GM18505 (cell line): ENCODE measurements at regions not wholly inside any gene's neighbourhood (a gene's known extent, or its start where the extent isn't known, plus 50 kb on each side); places are given as distances from the start of the nearest gene placed in this dataset.

ENCODE experiments used
- ATAC-seq: cut with Tn5 transposase; IDR thresholded peaks from one replicate; pipeline ENCODE4 v1.9.1; 2021; ENCODE audit not compliant: unreplicated experiment
- POLR2A ChIP-seq: IDR thresholded peaks from 4 replicates; pipeline ENCODE4 v1.6.1; 2011; ENCODE audit warnings: borderline replicate concordance; ENCODE audit not compliant: insufficient read depth, insufficient read length; ENCODE audit errors: extremely low read depth

DNA sequence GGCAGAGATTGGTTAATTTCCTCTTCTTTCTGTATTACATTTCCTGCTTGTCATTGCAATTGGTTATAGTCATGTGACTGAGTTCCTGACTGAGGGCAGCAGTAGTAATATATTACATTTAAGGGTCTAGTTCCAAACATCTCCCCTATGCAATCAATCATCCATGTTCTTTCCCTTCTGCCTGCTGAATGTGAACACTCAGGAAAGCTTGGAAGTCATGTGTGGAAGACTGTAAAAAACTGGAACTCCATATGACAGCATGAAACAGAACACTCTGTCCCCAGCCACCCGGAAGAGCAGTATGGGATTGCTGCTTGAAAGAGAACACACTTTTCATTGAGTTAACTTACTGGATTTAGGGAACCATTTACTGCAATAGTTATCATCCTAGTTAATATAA is 459.7 kb upstream of the SEMA3A start:
- no peak for ATAC-seq
- no peak for TF ChIP-seq POLR2A

DNA sequence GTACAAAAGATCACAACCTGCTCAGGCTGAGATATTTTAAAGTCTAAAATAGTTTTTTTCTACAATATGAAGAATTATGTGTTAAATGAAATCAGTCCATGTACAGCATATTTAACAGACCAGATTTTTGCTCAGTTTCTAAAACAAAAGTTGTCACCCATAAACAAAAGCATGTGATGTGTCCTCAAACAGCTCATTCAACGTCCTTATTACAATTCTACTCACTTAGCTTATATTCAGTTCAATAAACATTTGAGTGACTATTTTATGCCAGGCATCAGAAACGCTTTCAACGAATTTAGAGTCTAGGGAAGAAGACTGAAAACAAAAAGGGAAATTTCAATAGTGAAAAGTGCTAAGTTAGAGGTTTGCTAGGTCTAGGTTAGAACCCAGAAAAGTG is 457.3 kb upstream of the SEMA3A start:
- no peak for ATAC-seq
- no peak for TF ChIP-seq POLR2A

DNA sequence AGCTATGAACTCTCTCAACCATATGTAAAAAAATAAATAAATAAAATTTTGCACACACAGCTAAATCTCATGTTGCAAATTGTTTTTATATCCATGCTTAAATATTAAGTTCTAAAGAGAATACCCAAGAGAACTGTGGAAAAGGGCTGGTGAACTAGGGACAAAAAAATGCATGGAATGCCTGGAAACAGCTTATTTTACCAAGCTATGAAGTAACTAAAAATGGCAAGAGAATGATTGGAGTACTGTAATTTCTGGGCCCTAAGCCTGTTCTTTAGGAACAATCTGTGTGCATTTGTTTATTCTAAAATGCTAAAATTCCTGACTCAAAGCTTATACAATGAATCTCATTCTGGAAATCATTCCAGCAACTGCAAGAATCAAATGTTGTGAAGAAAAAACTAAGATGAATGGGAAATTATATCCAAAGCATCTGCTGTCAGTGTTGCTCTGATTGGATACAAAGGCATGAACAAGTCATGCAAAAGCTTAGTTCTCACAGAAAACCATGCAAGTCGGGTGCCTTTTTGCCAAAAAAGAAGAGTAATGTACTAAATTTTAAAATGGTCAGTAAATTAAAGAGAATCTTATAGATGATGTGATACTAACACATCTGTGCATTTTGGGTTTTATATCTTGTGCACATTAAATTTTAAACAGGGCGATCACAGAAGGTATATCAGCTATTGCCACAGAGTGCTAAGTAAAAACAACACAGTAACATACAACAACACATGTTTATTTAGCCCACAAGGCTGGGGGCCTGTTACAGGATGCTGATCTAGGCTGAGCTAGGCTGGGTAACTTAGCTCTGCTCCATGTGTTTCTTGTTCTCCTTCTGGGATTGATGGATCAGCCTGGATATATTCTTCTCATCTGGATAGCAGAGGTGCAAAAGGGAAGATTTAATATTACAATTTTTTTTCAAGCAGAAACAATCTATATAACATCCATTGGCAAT is 453.5 kb upstream of the SEMA3A start:
- TF ChIP-seq POLR2A, result no peak
- no peak for ATAC-seq

DNA sequence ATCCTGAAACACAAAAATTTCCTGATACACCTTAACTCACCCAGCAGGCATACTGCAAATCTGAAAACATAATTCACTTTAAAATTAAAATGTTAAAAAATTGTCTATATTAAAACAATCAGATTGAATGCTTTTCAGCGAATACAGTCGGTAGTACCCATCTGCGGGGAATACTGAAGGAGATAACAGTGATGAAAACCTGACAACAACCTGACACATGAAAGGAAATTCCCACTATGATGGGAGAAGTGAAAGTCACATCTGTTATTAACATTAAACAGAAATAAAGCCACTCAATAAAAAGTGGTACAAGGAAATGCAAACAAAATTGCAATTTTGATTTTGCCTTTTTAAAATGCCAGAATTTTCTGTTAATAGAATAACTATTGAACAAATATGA is 448.0 kb upstream of the SEMA3A start:
- no peak for ATAC-seq
- TF ChIP-seq POLR2A, result no peak

DNA sequence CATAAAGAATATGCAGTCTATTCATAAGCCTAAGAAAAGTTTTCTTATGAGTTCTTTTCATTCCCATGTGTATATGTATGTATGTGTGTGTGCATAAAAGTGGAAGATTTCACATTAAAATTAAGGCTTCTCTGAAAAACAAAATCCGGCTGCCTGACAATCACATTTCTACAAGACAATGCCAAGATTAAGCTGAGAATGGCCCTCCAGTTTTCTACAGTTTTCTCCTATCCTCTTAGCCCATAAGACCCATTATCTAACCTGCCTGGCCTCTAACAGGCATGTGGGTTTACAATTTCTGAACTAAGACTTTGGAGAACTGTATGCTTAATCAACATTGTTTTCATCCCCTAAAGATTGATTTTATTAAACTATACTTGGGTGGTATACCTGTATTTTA is 446.0 kb upstream of the SEMA3A start:
- TF ChIP-seq POLR2A, result no peak
- ATAC-seq, result no peak

DNA sequence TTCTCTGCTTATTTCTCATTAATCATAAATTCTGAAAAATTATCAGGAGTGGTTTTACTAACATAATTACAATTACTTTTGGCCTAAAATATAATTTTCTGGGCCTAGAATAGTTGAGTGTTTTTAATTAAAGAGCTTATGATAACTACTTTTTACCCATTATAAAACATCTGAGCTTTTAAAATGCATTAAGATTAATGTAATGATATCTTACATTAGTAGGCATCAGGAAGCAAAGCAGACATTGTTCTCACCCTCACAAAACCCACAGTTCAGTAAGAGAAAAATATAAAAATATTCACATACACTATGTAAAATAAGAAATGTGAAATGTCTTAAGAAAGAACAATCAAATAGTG is 443.7 kb upstream of the SEMA3A start:
- TF ChIP-seq POLR2A, result no peak
- no peak for ATAC-seq

DNA sequence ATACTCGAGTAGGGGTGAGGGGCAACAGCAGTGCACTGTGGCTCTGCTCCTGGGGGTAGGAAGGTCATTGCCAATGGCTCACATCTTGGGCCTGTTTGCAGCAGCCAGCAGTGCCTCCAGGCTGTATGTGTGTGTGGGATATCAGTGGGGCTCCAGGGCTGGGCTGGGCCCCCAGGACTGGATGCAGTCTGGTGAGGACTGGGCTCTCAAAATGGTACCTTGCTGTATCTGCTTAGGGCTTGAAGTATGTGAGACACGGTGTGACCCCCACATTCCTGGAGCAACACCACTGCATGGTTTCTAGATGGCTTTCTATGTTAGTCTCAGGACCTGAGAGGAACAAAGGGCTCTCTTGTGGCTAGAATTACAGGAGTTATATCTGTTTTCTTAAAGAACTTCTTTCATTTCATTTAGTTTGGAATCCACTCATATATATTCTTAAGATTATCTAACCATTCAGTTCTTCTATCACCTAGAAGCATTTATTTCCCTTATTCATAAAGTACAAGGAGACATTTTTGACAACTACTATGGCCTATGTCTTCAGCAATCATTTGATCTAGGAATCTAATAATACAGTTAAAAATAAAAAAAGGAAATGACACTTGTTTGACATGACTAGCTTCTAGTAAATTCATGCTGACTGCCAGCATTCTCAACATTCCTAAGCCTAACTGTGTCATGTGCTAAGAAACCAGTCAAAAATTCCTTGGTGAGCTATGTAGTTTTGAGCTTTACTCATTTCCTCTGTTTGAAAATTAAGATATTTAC is 443.2 kb upstream of the SEMA3A start:
- no peak for ATAC-seq
- TF ChIP-seq POLR2A, result no peak

DNA sequence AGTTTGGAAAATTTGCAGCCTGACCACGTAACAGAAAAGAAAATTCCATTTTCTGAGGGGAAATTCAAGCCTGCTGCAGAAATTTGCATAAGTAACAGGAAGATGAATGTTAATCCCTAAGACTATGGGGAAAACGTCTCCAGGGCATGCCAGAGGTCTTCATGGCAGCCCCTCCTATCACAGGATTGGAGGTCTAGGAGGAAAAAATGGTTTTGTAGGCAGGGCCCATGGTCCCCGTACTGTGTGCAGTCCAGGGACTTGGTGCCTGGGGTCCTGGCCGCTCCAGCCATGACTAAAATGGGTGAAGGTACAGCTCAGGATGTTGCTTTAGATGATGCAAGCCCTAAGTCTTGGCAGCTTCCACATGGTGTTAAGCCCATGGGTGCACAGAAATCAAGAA is 437.3 kb upstream of the SEMA3A start:
- no peak for ATAC-seq
- TF ChIP-seq POLR2A, result no peak

DNA sequence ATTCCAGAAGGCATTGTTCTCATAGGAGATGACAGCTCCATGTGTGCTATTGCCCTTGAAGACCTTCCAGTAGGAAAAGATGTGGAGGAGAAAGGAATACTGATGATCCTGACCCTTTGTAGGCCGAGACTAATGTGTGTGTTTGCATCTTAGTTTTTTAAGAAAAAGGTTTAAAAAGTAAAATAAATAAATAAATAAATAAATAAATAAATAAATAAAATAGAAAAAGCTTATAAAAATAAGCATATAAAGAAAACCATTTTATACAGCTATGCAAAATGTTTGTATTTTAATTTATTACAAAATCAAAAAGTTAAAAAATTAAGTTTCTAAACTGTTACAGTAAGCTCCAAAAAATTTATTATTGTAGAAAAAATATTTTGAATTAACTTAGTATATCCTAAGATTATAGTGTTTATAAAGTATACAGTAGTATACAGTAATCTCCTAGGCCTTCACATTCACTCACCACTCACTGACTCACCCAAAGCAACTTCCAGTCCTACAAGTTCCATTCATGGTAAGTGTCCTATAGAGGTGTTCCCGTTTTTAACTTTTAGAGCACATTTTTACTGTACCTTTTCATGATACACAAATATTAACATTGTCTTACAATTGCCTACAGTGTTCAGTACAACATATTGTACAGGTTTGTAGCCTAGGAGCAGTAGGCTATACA is 435.2 kb upstream of the SEMA3A start:
- TF ChIP-seq POLR2A, result no peak
- no peak for ATAC-seq

DNA sequence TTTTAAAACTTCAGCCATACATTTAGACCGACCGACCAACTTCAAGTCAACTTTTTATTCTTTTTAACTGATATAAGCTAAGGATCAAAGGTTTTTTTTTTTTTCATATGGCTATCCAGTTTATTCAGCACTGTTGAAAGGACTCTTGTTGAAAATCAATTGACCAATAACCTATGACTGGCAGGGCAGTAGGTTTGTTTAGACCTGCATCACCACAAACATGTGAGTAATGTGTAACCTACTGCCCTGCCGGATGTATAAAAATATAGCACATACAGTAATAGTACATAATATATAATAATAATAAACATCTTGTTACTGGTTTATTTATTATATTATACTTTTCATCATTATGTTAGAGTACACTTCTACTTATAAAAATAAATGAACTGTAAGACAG is 434.6 kb upstream of the SEMA3A start:
- TF ChIP-seq POLR2A, result no peak
- ATAC-seq, result no peak

DNA sequence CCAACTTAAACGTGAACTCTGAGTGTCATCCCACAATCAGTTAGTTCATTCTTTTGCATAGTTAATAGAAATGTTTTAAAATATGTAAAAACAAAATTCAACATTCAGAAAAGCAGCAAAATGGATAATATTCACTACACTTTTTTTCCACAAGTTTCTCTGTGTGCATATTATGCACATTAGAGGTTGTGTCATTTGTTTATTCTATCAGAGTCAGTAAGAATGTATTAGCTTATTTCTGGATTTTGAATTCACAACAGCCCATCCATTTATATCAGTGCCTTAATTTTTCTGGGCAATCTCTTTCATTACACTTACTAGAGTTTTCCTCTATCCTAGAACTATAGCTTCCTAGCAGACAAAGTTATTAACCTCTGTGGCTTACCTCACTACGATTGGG is 432.7 kb upstream of the SEMA3A start:
- TF ChIP-seq POLR2A, result no peak
- no peak for ATAC-seq

DNA sequence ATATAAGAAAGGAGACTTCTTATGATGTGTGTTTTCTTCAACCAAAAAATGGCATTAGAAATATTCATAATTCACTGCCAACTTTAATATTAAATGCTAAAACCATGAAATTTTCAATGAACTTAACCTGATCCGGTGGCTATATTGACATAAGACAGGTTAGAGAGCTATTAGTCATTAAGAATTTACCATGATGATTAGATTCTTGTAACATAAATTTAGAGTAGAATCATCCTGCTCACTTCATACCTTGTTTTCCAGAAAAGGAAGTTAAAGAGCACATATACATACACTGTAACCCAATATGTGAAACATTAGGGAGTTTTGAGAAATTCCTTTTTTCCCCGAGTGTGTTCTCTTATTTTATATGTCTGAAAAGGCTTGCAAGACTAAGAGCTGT is 430.3 kb upstream of the SEMA3A start:
- ATAC-seq, result no peak
- TF ChIP-seq POLR2A, result no peak

DNA sequence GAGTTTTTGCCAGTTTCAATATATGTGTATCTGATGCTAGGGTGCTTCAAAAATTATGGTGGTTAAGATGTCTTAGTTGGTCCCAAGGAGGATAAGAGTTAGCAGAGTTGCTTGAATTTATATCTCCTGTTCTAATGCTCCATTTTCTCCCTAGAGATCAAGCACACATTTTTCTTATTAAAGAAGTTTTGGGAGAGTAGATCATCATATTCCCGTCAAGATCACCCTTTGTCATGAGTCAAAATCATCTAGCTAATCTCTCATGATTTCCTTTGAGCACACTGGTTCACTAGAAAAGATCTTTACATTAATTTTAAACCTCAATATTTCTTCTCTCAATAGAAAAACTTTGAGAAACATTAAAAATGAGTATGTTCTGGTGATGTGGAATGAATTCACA is 429.9 kb upstream of the SEMA3A start:
- no peak for TF ChIP-seq POLR2A
- no peak for ATAC-seq
